ENCODE measurements at regions not wholly inside any gene's neighbourhood (a gene's known extent, or its start where the extent isn't known, plus 50 kb on each side); places are given as distances from the start of the nearest gene placed in this dataset.

GRCh38 chr2:154614906-154615305, 83.6 kb upstream of the KCNJ3 start:
- Mint-ChIP-seq H3K27ac (no peak overlapping the region), H3K4me3 (no peak overlapping the region), H3K9me3 (no peaks in the 10 kb centered on the region), H3K36me3 (no peaks in the 10 kb centered on the region), H3K4me1 (no peaks in the 10 kb centered on the region), H3K27me3 (no peaks in the 10 kb centered on the region)
- ATAC-seq: no peak

GRCh38 chr2:154616659-154617058, 81.8 kb upstream of the KCNJ3 start:
- Mint-ChIP-seq H3K4me1 (no peaks in the 10 kb centered on the region), H3K4me3 (no peak overlapping the region), H3K36me3 (no peaks in the 10 kb centered on the region), H3K9me3 (no peaks in the 10 kb centered on the region), H3K27me3 (no peaks in the 10 kb centered on the region), H3K27ac (no peak overlapping the region)
- ATAC-seq: peak; percentile 31

- H3K36me3 Mint-ChIP-seq: no peaks in the 10 kb centered on the region
- no peak overlapping the region for H3K4me3 Mint-ChIP-seq
- no peak for ATAC-seq
- H3K4me1 Mint-ChIP-seq: no peaks in the 10 kb centered on the region
- H3K27me3 Mint-ChIP-seq: no peaks in the 10 kb centered on the region
- H3K9me3 Mint-ChIP-seq: no peaks in the 10 kb centered on the region
- H3K27ac Mint-ChIP-seq: no peak overlapping the region
Measured at GRCh38 chr2:154620471-154620870, 78.0 kb upstream of the KCNJ3 start.

- Mint-ChIP-seq H3K4me1 (no peaks in the 10 kb centered on the region), H3K36me3 (no peaks in the 10 kb centered on the region), H3K27me3 (no peaks in the 10 kb centered on the region), H3K4me3 (no peak overlapping the region), H3K27ac (no peak overlapping the region), H3K9me3 (no peaks in the 10 kb centered on the region)
- no peak for ATAC-seq
Measured at GRCh38 chr2:154623819-154624218, 74.7 kb upstream of the KCNJ3 start.

GRCh38 chr2:154637456-154637855, 61.0 kb upstream of the KCNJ3 start:
- H3K27me3 Mint-ChIP-seq: no peaks in the 10 kb centered on the region
- H3K36me3 Mint-ChIP-seq: no peaks in the 10 kb centered on the region
- H3K4me1 Mint-ChIP-seq: no peaks in the 10 kb centered on the region
- H3K27ac Mint-ChIP-seq: no peak overlapping the region
- no peak for ATAC-seq
- peaks cover 5% of the 10 kb centered on the region for H3K9me3 Mint-ChIP-seq
- H3K4me3 Mint-ChIP-seq: no peak overlapping the region

GRCh38 chr2:154638783-154639182, 59.7 kb upstream of the KCNJ3 start:
- no peak for ATAC-seq
- peaks cover 5% of the 10 kb centered on the region for H3K9me3 Mint-ChIP-seq
- H3K4me1 Mint-ChIP-seq: no peaks in the 10 kb centered on the region
- no peak overlapping the region for H3K4me3 Mint-ChIP-seq
- no peaks in the 10 kb centered on the region for H3K36me3 Mint-ChIP-seq
- H3K27me3 Mint-ChIP-seq: no peaks in the 10 kb centered on the region
- no peak overlapping the region for H3K27ac Mint-ChIP-seq

GRCh38 chr2:154640000-154640399, 58.5 kb upstream of the KCNJ3 start:
- H3K4me1 Mint-ChIP-seq: no peaks in the 10 kb centered on the region
- H3K36me3 Mint-ChIP-seq: no peaks in the 10 kb centered on the region
- no peak overlapping the region for H3K4me3 Mint-ChIP-seq
- H3K27ac Mint-ChIP-seq: no peak overlapping the region
- H3K9me3 Mint-ChIP-seq: peaks cover 5% of the 10 kb centered on the region
- ATAC-seq: no peak
- H3K27me3 Mint-ChIP-seq: no peaks in the 10 kb centered on the region

Measured in stimulated activated memory B cell treated with anti-CD40 and anti-IgM and Interleukin-4, amounts not matched to agents 10 μg/mL and 1 μg/mL and 100 μg/mL, for 72 hours (primary cell).